Activated CD8-positive, alpha-beta T cell treated with anti-CD3 and anti-CD28 coated beads for 36 hours (primary cell): ENCODE measurements at regions not wholly inside any gene's neighbourhood (a gene's known extent, or its start where the extent isn't known, plus 50 kb on each side); places are given as distances from the start of the nearest gene placed in this dataset.
"Not testable (repeated sequence)": the region's sequence is repeated elsewhere in the genome, so short reads cannot be mapped to it uniquely, and the experiment has no call there.

Experiments used
- ATAC-seq: fragments of 200-7000 bp; cut with Tn5 transposase; one replicate; pipeline ENCODE4 v1.10.0; 2021; ENCODE audit warnings: mild to moderate bottlenecking, moderate library complexity
- CTCF ChIA-PET: fragments of 350-600 bp; sonication (Branson Sonifier 250); formaldehyde crosslinking; loops from one replicate; lab custom pipeline; 2021; ENCODE audit warnings: antibody characterized with exemption; lab: Charles Lee
- POLR2A ChIA-PET: fragments of 350-600 bp; sonication (Branson Sonifier 250); formaldehyde crosslinking; loops from one replicate; lab custom pipeline; 2021; ENCODE audit warnings: antibody characterized with exemption; lab: Charles Lee
- DNase-seq: peaks from one replicate; pipeline ENCODE4 v3.0.0-alpha.2; 2020
- H3K27ac Mint-ChIP-seq: one replicate; pipeline ENCODE4 v1.8.0; 2021; ENCODE audit warnings: mild to moderate bottlenecking, mixed read lengths
- H3K27me3 Mint-ChIP-seq: one replicate; pipeline ENCODE4 v1.8.0; 2021; ENCODE audit warnings: mixed read lengths
- H3K36me3 Mint-ChIP-seq: one replicate; pipeline ENCODE4 v1.8.0; 2021; ENCODE audit warnings: low read depth, mixed read lengths
- H3K4me1 Mint-ChIP-seq: one replicate; pipeline ENCODE4 v1.8.0; 2021; ENCODE audit warnings: low read depth, mixed read lengths
- H3K4me3 Mint-ChIP-seq: one replicate; pipeline ENCODE4 v1.8.0; 2021; ENCODE audit warnings: mild to moderate bottlenecking, moderate library complexity, mixed read lengths
- H3K9me3 Mint-ChIP-seq: one replicate; pipeline ENCODE4 v1.8.0; 2021; ENCODE audit warnings: mixed read lengths
- CTCF ChIP-seq: fragments of 200-600 bp; IDR thresholded peaks from one replicate; pipeline ENCODE4 v1.8.0; 2022; ENCODE audit warnings: antibody characterized with exemption, mild to moderate bottlenecking
- intact Hi-C: fragments of 100-400 bp; cut with micrococcal nuclease; formaldehyde crosslinking; loops from one replicate; pipeline ENCODE4 v1.10.0; 2022

GRCh38 chr6:71007298-71007697 is 50.4 kb upstream of the B3GAT2 start:
- H3K4me1 Mint-ChIP-seq, H3K36me3 Mint-ChIP-seq, CTCF ChIA-PET, POLR2A ChIA-PET, H3K4me3 Mint-ChIP-seq, ATAC-seq, DNase-seq, H3K27ac Mint-ChIP-seq, intact Hi-C loops, H3K9me3 Mint-ChIP-seq, H3K27me3 Mint-ChIP-seq: not testable (repeated sequence)

- intact Hi-C loops: loop anchor here (2.0 to 10.0 kb wide), 3 partner anchors 127 to 335 kb away; no protein-coding TSS in a partner anchor
- H3K27me3 Mint-ChIP-seq: peaks cover 10% of the 10 kb centered on the region
- no peak for DNase-seq
- no peak for ATAC-seq
- ChIA-PET CTCF (interaction anchor here (0.6 to 2.8 kb wide), 11 partner anchors 11 to 791 kb away, joined by 3 to 11 read pairs (median 5); no protein-coding TSS in a partner anchor), POLR2A (no interaction called here)
- H3K36me3 Mint-ChIP-seq: no peaks in the 10 kb centered on the region
- H3K4me3 Mint-ChIP-seq: no peak overlapping the region
- no peaks in the 10 kb centered on the region for H3K9me3 Mint-ChIP-seq
- H3K27ac Mint-ChIP-seq: no peak overlapping the region
- TF ChIP-seq CTCF: no peak
- H3K4me1 Mint-ChIP-seq: no peaks in the 10 kb centered on the region
Measured at GRCh38 chr6:71011871-71012371, 55.1 kb upstream of the B3GAT2 start.

GRCh38 chr6:71012866-71013469 is 56.1 kb upstream of the B3GAT2 start:
- peak; percentile 76 for TF ChIP-seq CTCF
- H3K9me3 Mint-ChIP-seq: no peaks in the 10 kb centered on the region
- H3K36me3 Mint-ChIP-seq: no peaks in the 10 kb centered on the region
- peak; percentile 15 for DNase-seq
- no peaks in the 10 kb centered on the region for H3K4me1 Mint-ChIP-seq
- no peak overlapping the region for H3K27ac Mint-ChIP-seq
- ChIA-PET CTCF (interaction anchor here (0.6 to 2.8 kb wide), 16 partner anchors 9 to 792 kb away, joined by 3 to 11 read pairs (median 4); no protein-coding TSS in a partner anchor), POLR2A (interaction anchor here (0.6 kb wide), 1 partner anchor 352 kb away, joined by 3 read pairs; no protein-coding TSS in a partner anchor)
- H3K4me3 Mint-ChIP-seq: no peak overlapping the region
- peaks cover 10% of the 10 kb centered on the region for H3K27me3 Mint-ChIP-seq
- intact Hi-C loops: loop anchor here (2.0 to 10.0 kb wide), 3 partner anchors 128 to 334 kb away; no protein-coding TSS in a partner anchor
- peak; percentile 51 for ATAC-seq

GRCh38 chr6:71015392-71015791 is 58.5 kb upstream of the B3GAT2 start:
- intact Hi-C loops: loop anchor here (10.0 kb wide), 1 partner anchor 131 kb away; no protein-coding TSS in a partner anchor

More at GRCh38 chr6:71015392-71015791, 58.5 kb upstream of the B3GAT2 start:
- Mint-ChIP-seq H3K36me3 (no peaks in the 10 kb centered on the region), H3K4me1 (no peaks in the 10 kb centered on the region), H3K9me3 (no peaks in the 10 kb centered on the region), H3K27ac (no peak overlapping the region), H3K27me3 (peaks cover 8% of the 10 kb centered on the region), H3K4me3 (no peak overlapping the region)
- POLR2A ChIA-PET: no interaction called here
- CTCF ChIA-PET: interaction anchor here (0.9 to 1.0 kb wide), 2 partner anchors 646 to 794 kb away, joined by 3 read pairs; no protein-coding TSS in a partner anchor
- ATAC-seq (no peak), DNase-seq (no peak)
- TF ChIP-seq CTCF: no peak
